GM10266 (cell line): ENCODE measurements at regions not wholly inside any gene's neighbourhood (a gene's known extent, or its start where the extent isn't known, plus 50 kb on each side); places are given as distances from the start of the nearest gene placed in this dataset.

ENCODE experiments used
- DNase-seq: peaks from one replicate; pipeline ENCODE4 v3.0.0; 2012; ENCODE audit errors: extremely low spot score
- CTCF ChIP-seq: IDR thresholded peaks from 2 replicates; pipeline ENCODE4 v1.5.1; 2012; ENCODE audit warnings: mild to moderate bottlenecking, low read depth; ENCODE audit not compliant: control insufficient read depth, insufficient read depth; ENCODE audit errors: missing control alignments

GRCh38 chr14:99100497-99101270, 171.3 kb downstream of the BCL11B start:
- no peak for TF ChIP-seq CTCF
- DNase-seq: no peak

- TF ChIP-seq CTCF: no peak
- DNase-seq: no peak
Observed at GRCh38 chr14:99101855-99102461, 170.0 kb downstream of the BCL11B start.

- no peak for TF ChIP-seq CTCF
- no peak for DNase-seq
Observed at GRCh38 chr14:99116741-99117295, 155.2 kb downstream of the BCL11B start.

GRCh38 chr14:99117671-99118045, 154.3 kb downstream of the BCL11B start:
- no peak for DNase-seq
- TF ChIP-seq CTCF: no peak

GRCh38 chr14:99118046-99118721, 153.8 kb downstream of the BCL11B start:
- no peak for DNase-seq
- no peak for TF ChIP-seq CTCF

- no peak for DNase-seq
- no peak for TF ChIP-seq CTCF
Observed at GRCh38 chr14:99118946-99119345, 153.1 kb downstream of the BCL11B start.
